ENCODE measurements at regions not wholly inside any gene's neighbourhood (a gene's known extent, or its start where the extent isn't known, plus 50 kb on each side); places are given as distances from the start of the nearest gene placed in this dataset.
"Not testable (repeated sequence)": the region's sequence is repeated elsewhere in the genome, so short reads cannot be mapped to it uniquely, and the experiment has no call there.

DNA sequence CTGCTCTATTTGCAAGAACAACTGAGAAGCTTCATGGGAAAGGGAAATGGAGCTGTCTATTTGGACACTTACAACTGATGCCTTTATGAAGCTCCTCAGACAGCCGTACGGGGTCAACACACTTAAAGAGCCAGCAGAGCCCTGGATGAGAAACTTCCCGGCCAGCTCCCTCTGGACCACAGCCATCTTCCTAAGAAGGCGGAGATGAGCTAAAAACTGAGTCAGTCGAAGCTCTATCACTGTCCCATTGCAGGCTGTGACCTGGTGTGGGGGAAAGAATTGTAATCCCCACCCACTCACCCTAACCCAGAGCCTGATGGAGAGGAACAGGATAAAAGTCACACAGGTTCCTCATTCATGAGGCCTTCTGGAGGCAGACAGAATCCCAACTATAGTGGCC lies 360.4 kb upstream of the JARID2 start:
- ChIA-PET POLR2A (ENCODE audit: partially characterized antibody) (interaction anchor here (0.6 kb wide), 1 partner anchor 607 kb away, joined by 3 read pairs; no protein-coding TSS in a partner anchor), CTCF (ENCODE audit: partially characterized antibody) (interaction anchor here (0.6 kb wide), 1 partner anchor 30 kb away, joined by 4 read pairs; no protein-coding TSS in a partner anchor)
- Histone ChIP-seq H3K27me3 (ENCODE audit: insufficient read depth, low read length) (no peaks in the 10 kb centered on the region), H3K9me3 (ENCODE audit: control insufficient read depth in 1 of 2, low read length in 2 of 2) (no peaks in the 10 kb centered on the region), H3K4me1 (ENCODE audit: insufficient read depth, low read length) (no peaks in the 10 kb centered on the region), H3K36me3 (ENCODE audit: insufficient read depth, low read length) (no peaks in the 10 kb centered on the region), H3K4me3 (ENCODE audit: low read length in 2 of 2) (no peak overlapping the region), H3K27ac (ENCODE audit: low read depth, low read length) (no peak overlapping the region)
- Mint-ChIP-seq H3K4me1 (no peaks in the 10 kb centered on the region), H3K36me3 (no peaks in the 10 kb centered on the region), H3K9me3 (no peaks in the 10 kb centered on the region), H3K4me3 (no peak overlapping the region), H3K27me3 (no peaks in the 10 kb centered on the region), H3K27ac (no peak overlapping the region)
- intact Hi-C loops (cut with micrococcal nuclease) = no loop called here
- DNase-seq = no peak

DNA sequence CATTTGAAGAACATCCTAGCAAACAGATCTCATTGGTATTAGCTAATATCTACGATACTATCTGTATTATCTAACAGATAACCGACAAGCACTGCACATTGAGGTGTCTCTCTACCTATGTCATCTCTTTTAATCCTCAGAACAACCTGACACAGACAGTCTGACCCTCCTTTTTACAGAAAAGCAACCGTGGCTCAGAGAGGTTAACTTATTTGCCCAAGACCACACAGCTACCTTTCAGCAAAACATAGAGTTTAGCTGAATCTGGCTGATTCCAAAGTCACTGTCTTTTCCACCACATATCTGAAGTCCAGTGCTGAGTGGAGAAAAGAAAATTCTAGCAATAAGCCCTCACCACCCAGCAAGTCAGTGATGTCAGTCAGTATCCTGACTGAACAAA lies 358.7 kb upstream of the JARID2 start:
- intact Hi-C loops (cut with micrococcal nuclease) = no loop called here
- Histone ChIP-seq H3K4me1 (ENCODE audit: insufficient read depth, low read length) (no peaks in the 10 kb centered on the region), H3K27me3 (ENCODE audit: insufficient read depth, low read length) (no peaks in the 10 kb centered on the region), H3K27ac (ENCODE audit: low read depth, low read length) (no peak overlapping the region), H3K36me3 (ENCODE audit: insufficient read depth, low read length) (no peaks in the 10 kb centered on the region), H3K9me3 (ENCODE audit: control insufficient read depth in 1 of 2, low read length in 2 of 2) (no peaks in the 10 kb centered on the region), H3K4me3 (ENCODE audit: low read length in 2 of 2) (no peak overlapping the region)
- Mint-ChIP-seq H3K4me1 (no peaks in the 10 kb centered on the region), H3K36me3 (no peaks in the 10 kb centered on the region), H3K9me3 (no peaks in the 10 kb centered on the region), H3K4me3 (no peak overlapping the region), H3K27ac (no peak overlapping the region), H3K27me3 (no peaks in the 10 kb centered on the region)
- POLR2A ChIA-PET (ENCODE audit: partially characterized antibody) = no interaction called here
- no peak for DNase-seq
- CTCF ChIA-PET (ENCODE audit: partially characterized antibody) = no interaction called here

DNA sequence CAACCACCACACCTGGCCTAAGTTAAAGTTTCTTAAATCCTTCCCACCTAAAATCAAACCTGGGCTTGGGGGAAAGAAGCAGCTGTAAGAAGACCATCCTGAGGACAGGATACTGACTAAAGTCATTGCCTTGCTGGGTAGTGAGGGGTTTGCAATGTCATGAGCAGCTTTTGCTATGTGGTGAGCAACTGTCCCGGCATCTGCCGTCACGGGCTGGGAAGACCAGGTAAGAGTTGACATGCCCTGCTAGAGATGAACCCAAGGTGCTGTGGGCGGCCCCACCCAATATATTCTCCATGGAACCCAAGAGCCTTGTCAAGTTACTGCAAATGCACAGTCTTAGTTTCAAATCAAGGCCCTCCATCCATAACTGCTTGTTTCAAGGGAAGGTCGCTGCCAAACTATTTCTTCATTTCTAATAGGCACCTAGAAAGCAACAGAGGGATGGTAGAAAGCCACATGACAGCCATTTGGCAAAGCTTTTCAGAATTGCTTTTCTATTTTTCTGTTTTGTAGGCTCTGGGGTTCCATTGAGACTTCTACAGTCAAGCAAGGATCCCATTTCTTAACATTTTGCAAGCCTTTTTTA lies 357.8 kb upstream of the JARID2 start:
- Mint-ChIP-seq H3K36me3 (no peaks in the 10 kb centered on the region), H3K4me3 (no peak overlapping the region), H3K27me3 (no peaks in the 10 kb centered on the region), H3K4me1 (no peaks in the 10 kb centered on the region), H3K27ac (no peak overlapping the region), H3K9me3 (no peaks in the 10 kb centered on the region)
- Histone ChIP-seq H3K36me3 (ENCODE audit: insufficient read depth, low read length) (no peaks in the 10 kb centered on the region), H3K27me3 (ENCODE audit: insufficient read depth, low read length) (no peaks in the 10 kb centered on the region), H3K27ac (ENCODE audit: low read depth, low read length) (no peak overlapping the region), H3K9me3 (ENCODE audit: control insufficient read depth in 1 of 2, low read length in 2 of 2) (no peaks in the 10 kb centered on the region), H3K4me3 (ENCODE audit: low read length in 2 of 2) (no peak overlapping the region), H3K4me1 (ENCODE audit: insufficient read depth, low read length) (no peaks in the 10 kb centered on the region)
- intact Hi-C loops (cut with micrococcal nuclease) = no loop called here
- ChIA-PET CTCF (ENCODE audit: partially characterized antibody) (no interaction called here), POLR2A (ENCODE audit: partially characterized antibody) (no interaction called here)
- no peak for DNase-seq

DNA sequence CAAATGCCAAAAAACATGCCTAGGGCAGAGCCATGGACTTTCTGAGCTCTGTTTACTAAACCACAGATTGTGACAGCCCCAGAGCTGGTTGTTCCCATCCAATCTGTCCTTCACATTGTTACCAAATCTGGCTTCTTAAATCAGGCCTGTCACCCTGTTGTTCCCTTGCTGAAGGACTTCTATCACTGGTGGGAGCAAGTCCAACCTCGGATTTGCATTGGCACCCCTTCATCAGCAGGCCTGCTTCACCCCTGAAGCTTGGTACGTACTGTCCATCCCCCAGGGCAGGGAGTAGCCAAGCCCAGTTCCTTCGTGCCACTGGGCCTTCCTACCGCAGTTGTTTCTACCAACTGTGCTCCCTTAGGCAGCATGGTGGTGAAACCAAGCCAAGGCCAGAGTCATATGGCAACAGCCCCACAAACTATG lies 357.3 kb upstream of the JARID2 start:
- CTCF ChIA-PET (ENCODE audit: partially characterized antibody) = no interaction called here
- Histone ChIP-seq H3K27ac (ENCODE audit: low read depth, low read length) (no peak overlapping the region), H3K9me3 (ENCODE audit: control insufficient read depth in 1 of 2, low read length in 2 of 2) (no peaks in the 10 kb centered on the region), H3K4me1 (ENCODE audit: insufficient read depth, low read length) (no peaks in the 10 kb centered on the region), H3K36me3 (ENCODE audit: insufficient read depth, low read length) (no peaks in the 10 kb centered on the region), H3K4me3 (ENCODE audit: low read length in 2 of 2) (no peak overlapping the region), H3K27me3 (ENCODE audit: insufficient read depth, low read length) (no peaks in the 10 kb centered on the region)
- Mint-ChIP-seq H3K36me3 (no peaks in the 10 kb centered on the region), H3K4me1 (no peaks in the 10 kb centered on the region), H3K27ac (no peak overlapping the region), H3K27me3 (no peaks in the 10 kb centered on the region), H3K4me3 (no peak overlapping the region), H3K9me3 (no peaks in the 10 kb centered on the region)
- no peak for DNase-seq
- POLR2A ChIA-PET (ENCODE audit: partially characterized antibody) = no interaction called here
- intact Hi-C loops (cut with micrococcal nuclease) = no loop called here

DNA sequence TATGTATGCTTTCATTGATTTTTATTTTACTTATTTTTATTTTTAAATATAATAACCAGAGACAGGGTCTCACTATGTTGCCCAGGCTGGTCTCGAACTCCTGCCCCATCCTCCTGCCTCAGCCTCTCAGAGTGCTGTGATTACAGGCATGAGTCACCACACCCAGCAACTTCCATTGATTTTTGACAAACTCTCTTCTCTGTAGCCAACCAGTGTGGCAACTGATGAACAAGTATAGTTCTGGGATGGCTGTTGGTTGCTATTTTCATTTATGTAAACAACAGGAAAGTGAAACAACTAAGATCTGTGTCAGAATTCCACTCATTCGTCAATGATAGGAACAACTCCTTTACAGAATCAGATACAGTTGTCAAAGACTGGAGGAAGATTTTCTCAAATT lies 356.7 kb upstream of the JARID2 start:
- CTCF ChIA-PET (ENCODE audit: partially characterized antibody) = no interaction called here

DNA sequence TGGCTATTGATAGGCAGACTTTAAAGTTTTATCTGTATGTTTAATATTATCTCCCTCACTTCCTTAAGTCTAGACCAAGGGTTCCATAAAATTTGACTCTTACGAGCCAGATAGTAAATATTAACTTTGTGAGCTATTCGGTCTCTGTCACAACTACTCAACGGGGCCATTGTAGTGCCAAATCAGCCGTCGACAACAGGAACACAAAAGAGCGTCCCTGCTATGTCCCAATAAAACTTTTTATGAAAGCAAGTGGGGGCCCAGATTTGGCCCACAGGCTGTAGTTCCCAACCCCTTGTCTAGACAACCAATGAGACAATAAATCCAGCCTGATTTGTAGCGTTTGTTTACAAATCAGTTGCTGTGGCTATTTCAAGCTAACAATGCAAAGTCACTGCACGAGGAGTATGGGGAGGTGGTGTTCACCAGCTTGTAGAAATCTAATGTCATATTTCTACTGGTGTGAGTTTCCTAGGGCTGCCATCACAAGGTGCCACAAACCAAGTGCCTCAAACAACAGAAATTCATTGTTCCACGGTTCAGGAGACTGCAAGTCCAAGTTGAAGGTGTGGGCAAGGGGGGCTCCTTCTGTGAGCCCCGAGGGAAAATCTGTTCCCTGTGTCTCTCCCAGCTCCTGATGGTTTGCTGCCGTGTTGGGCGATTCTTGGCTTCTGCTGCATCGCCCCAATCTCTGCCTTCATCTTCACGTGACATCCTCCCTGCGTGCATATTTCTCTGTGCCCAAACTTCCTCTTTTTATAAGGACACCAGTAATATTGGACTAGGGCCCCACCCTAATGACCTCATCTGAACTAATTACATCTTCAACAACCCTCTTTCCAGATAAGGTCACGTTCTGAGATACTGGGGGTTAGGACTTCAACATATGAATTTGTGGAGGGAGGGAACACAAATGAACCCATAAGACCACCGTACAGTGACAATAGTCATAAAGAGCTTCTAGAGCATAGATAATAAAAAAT lies 356.0 kb upstream of the JARID2 start:
- Histone ChIP-seq H3K36me3 (ENCODE audit: insufficient read depth, low read length) (no peaks in the 10 kb centered on the region), H3K9me3 (ENCODE audit: control insufficient read depth in 1 of 2, low read length in 2 of 2) (no peaks in the 10 kb centered on the region), H3K27me3 (ENCODE audit: insufficient read depth, low read length) (no peaks in the 10 kb centered on the region), H3K4me1 (ENCODE audit: insufficient read depth, low read length) (no peaks in the 10 kb centered on the region), H3K4me3 (ENCODE audit: low read length in 2 of 2) (no peak overlapping the region), H3K27ac (ENCODE audit: low read depth, low read length) (no peak overlapping the region)
- Mint-ChIP-seq H3K4me3 (no peak overlapping the region), H3K27me3 (no peaks in the 10 kb centered on the region), H3K9me3 (no peaks in the 10 kb centered on the region), H3K36me3 (no peaks in the 10 kb centered on the region), H3K27ac (no peak overlapping the region), H3K4me1 (no peaks in the 10 kb centered on the region)
- DNase-seq = no peak
- intact Hi-C loops (cut with micrococcal nuclease) = no loop called here
- CTCF ChIA-PET (ENCODE audit: partially characterized antibody) = no interaction called here
- POLR2A ChIA-PET (ENCODE audit: partially characterized antibody) = no interaction called here

More for the DNA sequence above, 356.7 kb upstream of the JARID2 start:
- Mint-ChIP-seq H3K4me3 (no peak overlapping the region), H3K27me3 (no peaks in the 10 kb centered on the region), H3K36me3 (no peaks in the 10 kb centered on the region), H3K27ac (no peak overlapping the region), H3K4me1 (no peaks in the 10 kb centered on the region), H3K9me3 (no peaks in the 10 kb centered on the region)
- H3K4me3 ChIP-seq (ENCODE audit: low read length in 2 of 2) = no peak overlapping the region
- no peaks in the 10 kb centered on the region for H3K36me3 ChIP-seq (ENCODE audit: insufficient read depth, low read length)
- H3K27ac ChIP-seq (ENCODE audit: low read depth, low read length) = no peak overlapping the region
- no peaks in the 10 kb centered on the region for H3K27me3 ChIP-seq (ENCODE audit: insufficient read depth, low read length)
- H3K4me1 ChIP-seq (ENCODE audit: insufficient read depth, low read length) = no peaks in the 10 kb centered on the region
- intact Hi-C loops (cut with micrococcal nuclease) = no loop called here
- DNase-seq = no peak
- POLR2A ChIA-PET (ENCODE audit: partially characterized antibody) = no interaction called here
- H3K9me3 ChIP-seq (ENCODE audit: control insufficient read depth in 1 of 2, low read length in 2 of 2) = no peaks in the 10 kb centered on the region

DNA sequence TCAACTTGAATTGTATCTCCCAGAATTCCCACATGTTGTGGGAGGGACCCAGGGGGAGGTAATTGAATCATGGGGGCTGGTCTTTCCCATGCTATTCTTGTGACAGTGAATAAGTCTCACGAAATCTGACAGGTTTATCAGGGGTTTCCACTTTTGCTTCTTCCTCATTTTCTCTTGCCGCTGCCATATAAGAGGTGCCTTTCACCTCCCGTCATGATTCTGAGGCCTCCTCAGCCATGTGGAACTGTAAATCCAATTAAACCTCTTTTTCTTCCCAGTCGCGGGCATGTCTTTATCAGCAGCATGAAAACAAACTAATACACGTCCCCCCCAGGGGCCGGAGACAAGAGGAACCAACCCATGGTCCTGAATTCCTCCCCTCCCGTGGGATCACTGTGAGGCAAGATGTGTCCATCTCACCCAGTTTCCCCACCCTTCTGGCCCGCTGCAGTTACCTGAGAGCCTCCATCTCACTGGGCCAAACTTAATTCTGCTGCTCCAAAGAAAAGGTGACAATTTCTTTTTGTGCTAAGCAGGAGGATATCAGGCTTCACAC lies 354.0 kb upstream of the JARID2 start:
- H3K9me3 Mint-ChIP-seq; H3K27me3 Mint-ChIP-seq; DNase-seq; H3K27ac ChIP-seq (ENCODE audit: low read depth, low read length); H3K4me3 ChIP-seq (ENCODE audit: low read length in 2 of 2); H3K4me3 Mint-ChIP-seq; intact Hi-C loops (cut with micrococcal nuclease); H3K9me3 ChIP-seq (ENCODE audit: control insufficient read depth in 1 of 2, low read length in 2 of 2); CTCF ChIA-PET (ENCODE audit: partially characterized antibody); H3K4me1 ChIP-seq (ENCODE audit: insufficient read depth, low read length); POLR2A ChIA-PET (ENCODE audit: partially characterized antibody); H3K27ac Mint-ChIP-seq; H3K27me3 ChIP-seq (ENCODE audit: insufficient read depth, low read length); H3K36me3 ChIP-seq (ENCODE audit: insufficient read depth, low read length); H3K36me3 Mint-ChIP-seq; H3K4me1 Mint-ChIP-seq: not testable (repeated sequence)
